CD4-positive, alpha-beta memory T cell (primary cell): ENCODE measurements at regions not wholly inside any gene's neighbourhood (a gene's known extent, or its start where the extent isn't known, plus 50 kb on each side); places are given as distances from the start of the nearest gene placed in this dataset.

Experiments
- CTCF ChIA-PET: fragments of 350-600 bp; sonication (Branson Sonifier 250); formaldehyde crosslinking; loops from one replicate; lab custom pipeline; 2021; ENCODE audit warnings: inconsistent platforms; ENCODE audit not compliant: partially characterized antibody; lab: Charles Lee
- POLR2A ChIA-PET: fragments of 350-600 bp; sonication (Branson Sonifier 250); formaldehyde crosslinking; loops from one replicate; lab custom pipeline; 2021; ENCODE audit not compliant: partially characterized antibody; lab: Charles Lee
- DNase-seq, 5 donors: peaks; one replicate each; pipeline versions ENCODE4 v3.0.0 to v3.0.0-alpha.2; 2020 to 2022; ENCODE audit warnings: mixed read lengths in 1 of 5
- H3K27ac ChIP-seq: one replicate; pipeline ENCODE4 v1.7.0; 2013; ENCODE audit warnings: low read depth, low read length
- H3K27me3 ChIP-seq: 2 replicates; pipeline ENCODE4 v1.7.0; 2013; ENCODE audit warnings: mild to moderate bottlenecking, low read length, moderate library complexity; ENCODE audit not compliant: insufficient read depth
- H3K36me3 ChIP-seq: 2 replicates; pipeline ENCODE4 v1.7.0; 2013; ENCODE audit warnings: mild to moderate bottlenecking, low read length, moderate library complexity; ENCODE audit not compliant: insufficient read depth
- H3K4me1 ChIP-seq: 2 replicates; pipeline ENCODE4 v1.7.0; 2013; ENCODE audit warnings: mild to moderate bottlenecking, low read length, moderate library complexity; ENCODE audit not compliant: insufficient read depth
- H3K4me3 ChIP-seq, 2 donors: one replicate each; pipeline ENCODE4 v1.7.0; 2013; ENCODE audit warnings: low read length in 2 of 2, mild to moderate bottlenecking in 1 of 2
- H3K9me3 ChIP-seq, 2 donors: one replicate each; pipeline ENCODE4 v1.7.0; 2013; ENCODE audit warnings: low read length in 2 of 2, control low read depth in 1 of 2; ENCODE audit not compliant: control insufficient read depth in 1 of 2
- H3K27ac Mint-ChIP-seq, 7 donors: one replicate each; pipeline ENCODE4 v1.8.0; 2020 to 2021; ENCODE audit warnings: mixed read lengths in 7 of 7, mild to moderate bottlenecking in 6 of 7, inconsistent platforms in 3 of 7, moderate library complexity in 3 of 7
- H3K27me3 Mint-ChIP-seq, 2 donors: one replicate each; pipeline ENCODE4 v1.8.0; 2020 to 2021; ENCODE audit warnings: mixed read lengths in 2 of 2
- H3K36me3 Mint-ChIP-seq, 2 donors: one replicate each; pipeline ENCODE4 v1.8.0; 2020 to 2021; ENCODE audit warnings: mixed read lengths in 2 of 2, inconsistent platforms in 1 of 2, mild to moderate bottlenecking in 1 of 2
- H3K4me1 Mint-ChIP-seq, 4 donors: one replicate each; pipeline ENCODE4 v1.8.0; 2020 to 2021; ENCODE audit warnings: mixed read lengths in 4 of 4, mild to moderate bottlenecking in 1 of 4
- H3K4me3 Mint-ChIP-seq, 8 donors: one replicate each; pipeline ENCODE4 v1.8.0; 2020 to 2021; ENCODE audit warnings: mixed read lengths in 8 of 8, mild to moderate bottlenecking in 7 of 8, moderate library complexity in 6 of 8, inconsistent platforms in 3 of 8
- H3K9me3 Mint-ChIP-seq, 8 donors: one replicate each; pipeline ENCODE4 v1.8.0; 2020 to 2021; ENCODE audit warnings: mixed read lengths in 8 of 8, mild to moderate bottlenecking in 5 of 8, inconsistent platforms in 3 of 8, moderate library complexity in 1 of 8
- intact Hi-C: fragments of 100-400 bp; cut with micrococcal nuclease; formaldehyde crosslinking; loops from one replicate; pipeline ENCODE4 v1.15.1; 2023

DNA sequence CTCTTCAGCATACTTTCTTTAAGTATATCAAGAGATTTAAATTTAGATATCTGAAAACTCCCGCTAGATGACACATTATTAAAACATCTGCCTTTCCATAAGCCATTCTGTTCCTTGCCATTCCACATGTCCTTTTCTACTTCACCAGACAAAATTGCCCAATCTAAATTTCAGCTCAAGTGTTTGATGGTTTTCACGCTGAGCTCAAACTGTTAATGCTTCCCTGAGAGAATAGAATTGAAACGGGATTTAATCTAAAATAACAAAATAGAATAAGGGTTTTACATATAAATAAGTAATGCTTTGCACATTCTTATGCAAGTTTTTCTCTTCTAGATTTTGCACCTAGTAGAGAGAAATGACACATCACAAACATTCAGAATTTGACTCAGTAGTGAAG is 764.5 kb upstream of the TENM3 start:
- H3K4me1 Mint-ChIP-seq = no peaks in the 10 kb centered on the region
- ChIA-PET CTCF (no interaction called here), POLR2A (no interaction called here)
- no peaks in the 10 kb centered on the region for H3K36me3 Mint-ChIP-seq
- H3K27ac Mint-ChIP-seq = no peak overlapping the region
- DNase-seq = no peak
- H3K4me1 ChIP-seq = no peaks in the 10 kb centered on the region
- H3K27me3 Mint-ChIP-seq = no peaks in the 10 kb centered on the region
- no peak overlapping the region for H3K4me3 ChIP-seq
- H3K27ac ChIP-seq = no peak overlapping the region
- no peaks in the 10 kb centered on the region for H3K9me3 ChIP-seq
- no peak overlapping the region for H3K4me3 Mint-ChIP-seq
- H3K27me3 ChIP-seq = no peaks in the 10 kb centered on the region
- peaks cover 0 to 4% (median 0%) of the 10 kb centered on the region in 8 donors for H3K9me3 Mint-ChIP-seq
- intact Hi-C loops = no loop called here
- H3K36me3 ChIP-seq = no peaks in the 10 kb centered on the region

DNA sequence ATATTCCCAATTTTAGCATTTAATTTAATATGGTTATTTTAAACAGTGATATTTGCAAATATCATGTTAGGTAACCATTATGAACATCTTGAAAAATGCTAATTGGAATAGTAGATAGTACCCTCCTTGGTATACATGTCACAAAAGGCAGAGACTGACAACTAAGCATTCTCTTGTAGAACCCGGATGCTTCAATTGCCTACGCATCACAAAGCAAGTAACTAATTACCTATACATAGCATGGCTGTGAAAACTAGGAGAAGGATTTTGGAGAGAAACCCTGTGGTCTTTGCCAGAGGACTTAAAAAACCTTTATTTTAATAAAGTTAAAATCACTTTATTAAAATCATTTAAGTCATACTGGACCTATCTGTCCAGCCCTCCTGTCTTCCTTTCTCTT is 764.1 kb upstream of the TENM3 start:
- H3K27ac ChIP-seq = no peak overlapping the region
- Mint-ChIP-seq H3K9me3 (peaks cover 0 to 4% (median 0%) of the 10 kb centered on the region in 8 donors), H3K4me1 (no peaks in the 10 kb centered on the region), H3K36me3 (no peaks in the 10 kb centered on the region), H3K27me3 (no peaks in the 10 kb centered on the region), H3K27ac (no peak overlapping the region), H3K4me3 (no peak overlapping the region)
- intact Hi-C loops = no loop called here
- H3K4me1 ChIP-seq = no peaks in the 10 kb centered on the region
- H3K4me3 ChIP-seq = no peak overlapping the region
- POLR2A ChIA-PET = no interaction called here
- H3K36me3 ChIP-seq = no peaks in the 10 kb centered on the region
- CTCF ChIA-PET = no interaction called here
- DNase-seq = no peak
- H3K27me3 ChIP-seq = no peaks in the 10 kb centered on the region
- H3K9me3 ChIP-seq = no peaks in the 10 kb centered on the region

DNA sequence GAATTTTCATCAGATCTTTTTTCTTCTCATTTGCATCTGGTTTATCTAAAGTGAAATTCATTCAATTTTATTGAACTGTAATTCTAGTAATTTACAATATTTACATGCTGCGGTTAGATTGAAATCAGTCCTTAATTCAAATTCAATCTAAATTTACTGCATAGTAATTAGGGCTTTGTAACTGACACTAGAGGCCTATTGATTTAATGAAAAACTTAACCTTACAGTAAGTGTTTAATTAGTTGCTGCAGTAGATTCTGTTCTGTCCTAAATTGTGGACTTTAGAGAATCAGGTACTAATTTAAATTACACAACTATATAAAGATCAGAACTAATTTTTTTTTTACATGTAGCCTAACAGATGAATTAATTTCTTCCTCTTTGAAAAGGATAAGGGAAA is 758.8 kb upstream of the TENM3 start:
- Mint-ChIP-seq H3K27me3 (no peaks in the 10 kb centered on the region), H3K4me1 (no peaks in the 10 kb centered on the region), H3K4me3 (no peak overlapping the region), H3K9me3 (peaks cover 0 to 2% (median 0%) of the 10 kb centered on the region in 8 donors), H3K27ac (no peak overlapping the region), H3K36me3 (no peaks in the 10 kb centered on the region)
- Histone ChIP-seq H3K4me1 (no peaks in the 10 kb centered on the region), H3K9me3 (no peaks in the 10 kb centered on the region), H3K4me3 (no peak overlapping the region), H3K36me3 (no peaks in the 10 kb centered on the region), H3K27ac (no peak overlapping the region), H3K27me3 (no peaks in the 10 kb centered on the region)
- ChIA-PET CTCF (no interaction called here), POLR2A (no interaction called here)
- no peak for DNase-seq
- intact Hi-C loops = no loop called here

DNA sequence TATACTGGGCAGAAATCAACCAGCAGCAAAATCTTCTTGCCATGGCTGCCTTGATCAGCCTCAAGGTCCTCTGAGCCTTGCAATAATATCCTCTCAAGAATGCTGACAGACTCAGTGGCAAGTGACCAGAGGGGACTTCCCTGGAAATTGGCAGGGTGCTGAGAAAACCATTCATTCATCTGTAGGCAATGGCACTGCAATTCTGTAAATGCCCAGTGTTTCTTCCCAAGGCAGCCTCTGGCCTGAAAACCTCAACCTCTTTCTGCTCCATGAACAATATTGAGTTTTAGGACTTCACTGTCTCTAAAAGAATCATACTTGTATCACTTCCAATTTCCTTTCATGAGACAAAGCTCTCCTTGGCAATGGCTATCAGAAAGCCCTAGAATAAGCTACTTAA is 754.3 kb upstream of the TENM3 start:
- no peak for DNase-seq
- no peak overlapping the region for H3K4me3 ChIP-seq
- Mint-ChIP-seq H3K36me3 (no peaks in the 10 kb centered on the region), H3K9me3 (no peaks in the 10 kb centered on the region), H3K27ac (no peak overlapping the region), H3K27me3 (no peaks in the 10 kb centered on the region), H3K4me3 (no peak overlapping the region), H3K4me1 (no peaks in the 10 kb centered on the region)
- CTCF ChIA-PET = no interaction called here
- POLR2A ChIA-PET = no interaction called here
- no peaks in the 10 kb centered on the region for H3K27me3 ChIP-seq
- no peaks in the 10 kb centered on the region for H3K36me3 ChIP-seq
- H3K4me1 ChIP-seq = no peaks in the 10 kb centered on the region
- H3K9me3 ChIP-seq = no peaks in the 10 kb centered on the region
- no peak overlapping the region for H3K27ac ChIP-seq
- intact Hi-C loops = no loop called here

DNA sequence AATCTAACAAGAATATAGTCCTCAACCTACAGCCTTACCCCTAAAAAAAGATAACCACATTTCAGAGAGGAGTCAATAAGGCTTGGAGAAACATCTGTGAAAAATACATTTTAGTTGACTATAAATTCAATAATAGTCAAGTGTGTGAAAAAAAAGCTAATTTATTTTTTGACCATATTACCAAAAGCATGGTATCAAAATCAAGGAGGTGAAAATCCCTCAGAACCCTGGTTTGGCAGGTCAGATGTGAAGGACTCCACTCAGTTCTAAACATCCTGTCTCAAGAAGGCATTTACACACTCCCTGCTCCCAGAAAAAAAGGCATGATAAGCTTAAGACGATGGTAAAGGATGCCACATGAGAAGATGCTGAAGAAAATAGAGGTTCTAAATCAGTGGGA is 745.1 kb upstream of the TENM3 start:
- intact Hi-C loops = no loop called here
- Mint-ChIP-seq H3K36me3 (no peaks in the 10 kb centered on the region), H3K4me3 (no peak overlapping the region), H3K9me3 (peaks cover 0 to 11% (median 5%) of the 10 kb centered on the region in 8 donors), H3K4me1 (no peaks in the 10 kb centered on the region), H3K27me3 (no peaks in the 10 kb centered on the region), H3K27ac (no peak overlapping the region)
- ChIA-PET CTCF (no interaction called here), POLR2A (no interaction called here)
- no peak overlapping the region for H3K27ac ChIP-seq
- H3K4me3 ChIP-seq = no peak overlapping the region
- no peaks in the 10 kb centered on the region for H3K9me3 ChIP-seq
- no peaks in the 10 kb centered on the region for H3K36me3 ChIP-seq
- H3K27me3 ChIP-seq = no peaks in the 10 kb centered on the region
- DNase-seq = no peak
- H3K4me1 ChIP-seq = no peaks in the 10 kb centered on the region

DNA sequence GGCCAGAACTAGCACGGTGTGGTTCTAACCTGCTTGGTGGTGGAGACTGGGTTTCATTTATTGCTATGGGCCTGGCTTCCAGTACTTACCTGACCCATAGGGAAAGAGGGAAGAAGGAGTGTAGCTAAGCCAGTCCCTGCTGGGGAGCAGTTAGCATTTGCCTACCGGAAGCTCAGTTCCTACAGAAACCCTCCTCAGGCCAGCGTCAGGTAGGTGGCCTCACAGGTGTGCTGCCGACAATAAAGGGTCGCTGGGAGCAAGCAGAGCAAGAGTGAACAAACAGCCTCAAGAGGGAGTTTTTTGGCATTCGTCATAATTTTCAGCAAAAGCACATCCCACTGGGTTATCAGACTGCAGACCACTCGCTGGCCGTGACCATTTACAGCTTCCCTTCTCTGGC is 740.6 kb upstream of the TENM3 start:
- no peak overlapping the region for H3K27ac Mint-ChIP-seq
- Histone ChIP-seq H3K36me3 (no peaks in the 10 kb centered on the region), H3K27ac (no peak overlapping the region), H3K27me3 (no peaks in the 10 kb centered on the region), H3K4me3 (no peak overlapping the region), H3K9me3 (no peaks in the 10 kb centered on the region), H3K4me1 (no peaks in the 10 kb centered on the region)
- ChIA-PET POLR2A (no interaction called here), CTCF (no interaction called here)
- peaks cover 0 to 11% (median 5%) of the 10 kb centered on the region in 8 donors for H3K9me3 Mint-ChIP-seq
- H3K36me3 Mint-ChIP-seq = no peaks in the 10 kb centered on the region
- intact Hi-C loops = no loop called here
- H3K4me3 Mint-ChIP-seq = no peak overlapping the region
- H3K27me3 Mint-ChIP-seq = peaks cover 0 to 1% of the 10 kb centered on the region in 2 donors
- no peak for DNase-seq
- no peaks in the 10 kb centered on the region for H3K4me1 Mint-ChIP-seq

DNA sequence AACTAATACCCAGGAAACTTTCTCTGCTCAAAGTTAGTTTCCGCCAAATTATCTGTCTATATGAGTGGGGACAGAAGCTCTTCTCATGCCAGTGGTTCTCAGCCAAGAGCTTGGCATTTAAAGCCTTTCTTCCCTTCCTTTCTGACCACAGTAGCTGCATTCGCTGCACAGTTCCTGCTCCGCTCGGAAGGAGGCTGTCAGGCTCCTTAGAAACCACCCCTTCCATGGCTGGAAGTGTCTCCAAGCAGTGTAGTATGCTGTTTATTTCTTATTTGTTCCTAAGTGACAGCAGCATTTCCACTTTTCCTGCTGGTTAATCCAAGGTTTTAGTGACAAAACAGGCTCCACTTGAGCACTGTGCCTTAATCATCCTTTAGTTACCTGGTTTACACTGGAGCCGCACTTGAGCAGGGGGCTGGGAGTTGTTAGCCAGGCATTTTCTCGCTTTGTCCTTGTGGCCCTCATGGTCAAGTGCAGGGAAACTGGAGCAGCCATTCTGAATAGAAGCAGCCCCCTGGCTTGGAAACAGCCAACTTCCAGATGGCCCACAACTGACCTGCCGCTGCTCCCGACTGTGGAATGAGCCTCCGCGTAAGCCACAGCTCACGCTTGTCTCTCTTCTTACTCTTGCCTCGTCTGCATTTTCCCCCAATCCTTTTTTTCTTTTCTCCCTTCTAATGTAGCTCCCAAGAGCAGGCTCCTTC is 739.4 kb upstream of the TENM3 start:
- no peak overlapping the region for H3K4me3 Mint-ChIP-seq
- intact Hi-C loops = no loop called here

More for the DNA sequence above, 739.4 kb upstream of the TENM3 start:
- CTCF ChIA-PET = no interaction called here
- H3K9me3 ChIP-seq = no peaks in the 10 kb centered on the region
- H3K9me3 Mint-ChIP-seq = peaks cover 0 to 13% (median 4%) of the 10 kb centered on the region in 8 donors
- no peaks in the 10 kb centered on the region for H3K4me1 Mint-ChIP-seq
- H3K4me1 ChIP-seq = no peaks in the 10 kb centered on the region
- H3K27me3 ChIP-seq = no peaks in the 10 kb centered on the region
- no peaks in the 10 kb centered on the region for H3K36me3 Mint-ChIP-seq
- no peak overlapping the region for H3K27ac Mint-ChIP-seq
- POLR2A ChIA-PET = no interaction called here
- H3K36me3 ChIP-seq = no peaks in the 10 kb centered on the region
- H3K27me3 Mint-ChIP-seq = peaks cover 0 to 1% of the 10 kb centered on the region in 2 donors
- DNase-seq = no peak
- no peak overlapping the region for H3K4me3 ChIP-seq
- H3K27ac ChIP-seq = no peak overlapping the region
